ENCODE measurements at regions not wholly inside any gene's neighbourhood (a gene's known extent, or its start where the extent isn't known, plus 50 kb on each side); places are given as distances from the start of the nearest gene placed in this dataset.

- Histone ChIP-seq H3K4me3 (ENCODE audit: extremely low read depth, insufficient read depth, low read length, poor library complexity, severe bottlenecking) (no peak overlapping the region), H3K27ac (ENCODE audit: low read depth, low read length, severe bottlenecking) (no peak overlapping the region), H3K9me3 (ENCODE audit: control insufficient read depth, low read length) (no peaks in the 10 kb centered on the region), H3K36me3 (ENCODE audit: control insufficient read depth, insufficient read depth, low read length) (peaks cover 45% of the 10 kb centered on the region), H3K4me1 (ENCODE audit: control insufficient read depth, insufficient read depth, low read length, poor library complexity, severe bottlenecking) (no peaks in the 10 kb centered on the region)
- WGBS, 2 experiments (ENCODE audit: insufficient coverage in 2 of 2) = 90 to 91% methylated on average over 3 of the region's 3 CpGs
Measured at GRCh38 chr9:109923806-109924205, 143.8 kb downstream of the PALM2AKAP2 start.

DNA sequence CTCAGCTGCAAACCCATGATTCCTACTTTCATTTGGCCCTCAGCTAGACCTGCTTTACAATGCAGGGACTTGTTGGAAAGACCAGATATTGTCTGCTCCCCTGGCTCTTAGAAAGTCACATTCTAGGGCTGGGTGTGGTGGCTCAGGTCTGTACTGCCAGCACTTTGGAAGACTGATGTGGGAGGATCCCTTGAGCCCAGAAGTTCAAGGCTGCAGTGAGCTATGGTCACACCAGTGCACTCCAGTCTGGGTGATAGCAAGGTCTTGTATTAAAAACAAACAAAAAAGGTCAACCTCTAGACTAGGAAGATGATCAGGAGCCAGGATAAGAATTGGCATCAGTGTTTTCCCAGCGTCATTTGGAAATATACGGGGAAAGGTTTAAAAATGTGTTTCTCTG is 145.8 kb downstream of the PALM2AKAP2 start:
- no peaks in the 10 kb centered on the region for H3K4me1 ChIP-seq (ENCODE audit: control insufficient read depth, insufficient read depth, low read length, poor library complexity, severe bottlenecking)
- WGBS, 2 experiments (ENCODE audit: insufficient coverage in 2 of 2) = 100% methylated on average over 2 of the region's 2 CpGs; no CpG with 5 or more reads in 1 of the 2 experiments
- H3K36me3 ChIP-seq (ENCODE audit: control insufficient read depth, insufficient read depth, low read length) = peaks cover 46% of the 10 kb centered on the region
- H3K9me3 ChIP-seq (ENCODE audit: control insufficient read depth, low read length) = no peaks in the 10 kb centered on the region
- H3K27ac ChIP-seq (ENCODE audit: low read depth, low read length, severe bottlenecking) = no peak overlapping the region
- H3K4me3 ChIP-seq (ENCODE audit: extremely low read depth, insufficient read depth, low read length, poor library complexity, severe bottlenecking) = no peak overlapping the region

DNA sequence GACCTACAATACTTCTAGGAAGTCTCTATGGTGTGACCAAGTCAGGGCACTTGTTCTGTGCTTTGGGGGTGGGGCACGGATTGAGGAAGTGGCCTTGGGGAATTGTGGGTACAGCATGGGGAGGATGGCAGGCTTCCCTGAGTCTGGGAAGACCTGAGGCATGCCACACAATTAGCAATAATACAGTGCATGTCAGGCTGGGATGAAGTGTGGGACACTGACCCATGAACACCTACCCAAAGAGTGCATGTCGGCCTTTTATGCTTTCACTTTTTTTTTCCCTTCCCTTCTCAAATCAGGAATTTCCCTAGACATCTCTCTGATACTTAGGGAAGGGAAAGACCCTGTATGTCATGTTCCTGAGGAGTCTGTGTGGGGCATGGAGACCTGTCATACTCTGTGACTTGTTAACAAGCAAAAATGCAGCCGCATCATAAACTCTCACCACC is 146.4 kb downstream of the PALM2AKAP2 start:
- no peaks in the 10 kb centered on the region for H3K9me3 ChIP-seq (ENCODE audit: control insufficient read depth, low read length)
- no peak overlapping the region for H3K27ac ChIP-seq (ENCODE audit: low read depth, low read length, severe bottlenecking)
- H3K4me1 ChIP-seq (ENCODE audit: control insufficient read depth, insufficient read depth, low read length, poor library complexity, severe bottlenecking) = no peaks in the 10 kb centered on the region
- H3K36me3 ChIP-seq (ENCODE audit: control insufficient read depth, insufficient read depth, low read length) = peaks cover 47% of the 10 kb centered on the region
- no peak overlapping the region for H3K4me3 ChIP-seq (ENCODE audit: extremely low read depth, insufficient read depth, low read length, poor library complexity, severe bottlenecking)
- WGBS, 2 experiments (ENCODE audit: insufficient coverage in 2 of 2) = 80% methylated on average over 1 of the region's 3 CpGs; no CpG with 5 or more reads in 1 of the 2 experiments

DNA sequence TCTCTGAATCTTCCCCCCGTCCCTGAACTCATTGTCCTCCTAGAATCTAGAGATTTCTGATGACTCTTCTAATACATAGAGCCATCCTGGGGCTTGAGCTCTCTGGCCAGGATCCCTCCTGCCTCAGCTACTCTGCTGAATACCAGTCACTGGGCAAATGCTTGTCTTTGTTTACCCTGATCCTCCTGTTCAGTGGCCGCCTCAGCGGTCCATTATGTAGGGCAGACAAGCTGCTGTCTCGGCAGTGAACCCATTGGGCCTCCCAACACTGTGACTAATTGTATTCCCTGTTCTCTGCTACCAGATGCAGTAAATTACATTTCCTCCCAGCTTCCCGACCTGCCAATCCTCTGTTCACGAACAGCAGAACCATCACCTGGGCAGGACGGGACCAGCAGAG is 151.6 kb downstream of the PALM2AKAP2 start:
- no peak overlapping the region for H3K4me3 ChIP-seq (ENCODE audit: extremely low read depth, insufficient read depth, low read length, poor library complexity, severe bottlenecking)
- H3K4me1 ChIP-seq (ENCODE audit: control insufficient read depth, insufficient read depth, low read length, poor library complexity, severe bottlenecking) = peaks cover 17% of the 10 kb centered on the region
- H3K36me3 ChIP-seq (ENCODE audit: control insufficient read depth, insufficient read depth, low read length) = peaks cover 24% of the 10 kb centered on the region
- no peaks in the 10 kb centered on the region for H3K9me3 ChIP-seq (ENCODE audit: control insufficient read depth, low read length)
- H3K27ac ChIP-seq (ENCODE audit: low read depth, low read length, severe bottlenecking) = no peak overlapping the region
- 93 to 100% methylated on average over 6 to 7 of the region's 7 CpGs for WGBS, 2 experiments (ENCODE audit: insufficient coverage in 2 of 2)

DNA sequence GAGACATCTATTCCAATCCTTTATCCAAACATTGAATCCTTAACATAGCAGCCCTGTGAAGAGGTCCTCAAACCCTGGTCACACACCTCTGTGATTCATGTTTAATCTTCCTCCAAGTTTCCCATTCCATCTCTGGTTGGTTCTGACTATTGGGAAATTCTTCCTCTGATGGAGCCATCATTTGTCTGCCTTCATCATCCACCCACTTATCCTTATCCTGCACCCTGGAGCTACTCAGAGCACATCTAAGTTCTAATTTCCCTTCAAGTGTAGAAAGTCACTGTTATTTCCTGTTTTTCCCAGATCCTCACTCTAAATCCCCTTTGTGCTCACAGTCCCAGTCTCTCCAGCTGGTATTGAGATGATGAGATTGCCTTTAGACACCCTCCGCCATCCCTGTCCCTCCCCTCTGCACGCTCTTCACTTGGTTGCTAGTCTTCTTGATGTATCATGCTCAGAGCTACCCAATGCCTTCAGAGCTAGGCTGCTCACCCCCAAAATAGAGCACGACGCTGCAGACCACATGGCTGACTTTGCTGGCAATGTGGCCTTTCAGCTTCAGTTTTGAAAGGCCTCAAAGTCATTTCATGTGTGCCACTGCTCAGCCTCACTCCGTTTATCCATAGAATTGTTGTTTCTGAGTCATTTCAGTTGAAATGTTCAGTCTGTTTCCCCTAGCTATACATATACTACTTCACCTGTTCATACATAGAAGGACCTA is 154.3 kb downstream of the PALM2AKAP2 start:
- no peaks in the 10 kb centered on the region for H3K9me3 ChIP-seq (ENCODE audit: control insufficient read depth, low read length)
- H3K27ac ChIP-seq (ENCODE audit: low read depth, low read length, severe bottlenecking) = peak overlapping the region; percentile 74

DNA sequence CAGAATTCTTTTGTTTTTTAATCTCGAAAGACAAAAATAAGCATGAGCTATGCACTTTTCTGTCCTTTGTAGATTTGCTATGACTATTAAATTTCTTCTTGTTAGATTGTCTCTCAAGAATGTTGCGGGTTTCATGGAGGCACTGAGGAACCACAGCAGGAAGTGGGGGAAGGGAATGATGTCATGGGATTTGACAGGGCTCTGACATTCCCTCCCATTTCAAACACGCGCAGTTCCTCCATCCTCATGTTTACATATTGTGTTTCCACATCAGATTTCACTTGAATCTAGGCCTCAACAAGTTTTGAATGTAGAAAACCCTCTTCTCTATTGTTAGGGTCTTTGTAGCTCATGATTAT is 154.8 kb downstream of the PALM2AKAP2 start:
- Histone ChIP-seq H3K27ac (ENCODE audit: low read depth, low read length, severe bottlenecking) (peak overlapping the region; percentile 74), H3K4me3 (ENCODE audit: extremely low read depth, insufficient read depth, low read length, poor library complexity, severe bottlenecking) (no peak overlapping the region), H3K4me1 (ENCODE audit: control insufficient read depth, insufficient read depth, low read length, poor library complexity, severe bottlenecking) (peaks cover 17% of the 10 kb centered on the region), H3K9me3 (ENCODE audit: control insufficient read depth, low read length) (no peaks in the 10 kb centered on the region), H3K36me3 (ENCODE audit: control insufficient read depth, insufficient read depth, low read length) (peaks cover 7% of the 10 kb centered on the region)
- WGBS, 2 experiments (ENCODE audit: insufficient coverage in 2 of 2) = 100% methylated on average over 1 of the region's 4 CpGs; no CpG with 5 or more reads in 1 of the 2 experiments

More for the DNA sequence above, 154.3 kb downstream of the PALM2AKAP2 start:
- 95% methylated on average over 3 to 5 of the region's 5 CpGs for WGBS, 2 experiments (ENCODE audit: insufficient coverage in 2 of 2)
- peaks cover 7% of the 10 kb centered on the region for H3K36me3 ChIP-seq (ENCODE audit: control insufficient read depth, insufficient read depth, low read length)
- peaks cover 17% of the 10 kb centered on the region for H3K4me1 ChIP-seq (ENCODE audit: control insufficient read depth, insufficient read depth, low read length, poor library complexity, severe bottlenecking)
- no peak overlapping the region for H3K4me3 ChIP-seq (ENCODE audit: extremely low read depth, insufficient read depth, low read length, poor library complexity, severe bottlenecking)

DNA sequence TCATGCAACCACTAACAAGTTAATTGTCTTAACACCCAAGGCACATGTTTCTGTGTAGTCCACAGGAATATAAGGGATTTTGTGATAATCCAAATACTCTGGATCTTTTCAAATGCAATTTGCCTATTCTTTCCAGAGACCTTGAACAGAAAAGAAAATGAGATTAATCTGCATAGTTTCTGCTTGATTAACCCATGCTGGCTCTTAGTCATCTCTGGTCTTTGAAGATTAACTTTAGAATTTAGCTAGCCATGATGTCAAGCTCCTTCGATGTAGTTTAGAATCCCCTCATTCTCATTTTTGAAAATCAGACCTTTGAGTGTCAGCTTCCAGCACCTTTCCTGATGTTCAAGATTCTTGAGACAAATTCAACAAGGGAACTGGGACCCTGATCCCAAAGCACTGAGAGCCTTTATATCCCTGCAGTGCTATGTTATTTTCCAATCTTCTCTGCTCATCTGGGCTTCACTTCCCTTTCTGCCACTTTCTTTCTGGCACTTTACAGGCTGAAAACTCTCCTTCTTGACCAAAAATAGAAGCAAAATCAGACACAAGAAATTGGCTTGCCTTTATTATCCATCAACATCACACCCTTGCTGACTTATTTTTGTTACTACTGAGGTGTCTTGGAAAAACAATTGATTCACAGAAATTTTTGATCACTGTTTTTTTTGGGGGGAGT is 155.5 kb downstream of the PALM2AKAP2 start:
- peaks cover 17% of the 10 kb centered on the region for H3K4me1 ChIP-seq (ENCODE audit: control insufficient read depth, insufficient read depth, low read length, poor library complexity, severe bottlenecking)
- peaks cover 7% of the 10 kb centered on the region for H3K36me3 ChIP-seq (ENCODE audit: control insufficient read depth, insufficient read depth, low read length)
- H3K9me3 ChIP-seq (ENCODE audit: control insufficient read depth, low read length) = no peaks in the 10 kb centered on the region
- WGBS, 2 experiments (ENCODE audit: insufficient coverage in 2 of 2) = 100% methylated on average over 1 of the region's 1 CpG; no CpG with 5 or more reads in 1 of the 2 experiments
- peak overlapping the region; percentile 13 for H3K27ac ChIP-seq (ENCODE audit: low read depth, low read length, severe bottlenecking)
- H3K4me3 ChIP-seq (ENCODE audit: extremely low read depth, insufficient read depth, low read length, poor library complexity, severe bottlenecking) = no peak overlapping the region

DNA sequence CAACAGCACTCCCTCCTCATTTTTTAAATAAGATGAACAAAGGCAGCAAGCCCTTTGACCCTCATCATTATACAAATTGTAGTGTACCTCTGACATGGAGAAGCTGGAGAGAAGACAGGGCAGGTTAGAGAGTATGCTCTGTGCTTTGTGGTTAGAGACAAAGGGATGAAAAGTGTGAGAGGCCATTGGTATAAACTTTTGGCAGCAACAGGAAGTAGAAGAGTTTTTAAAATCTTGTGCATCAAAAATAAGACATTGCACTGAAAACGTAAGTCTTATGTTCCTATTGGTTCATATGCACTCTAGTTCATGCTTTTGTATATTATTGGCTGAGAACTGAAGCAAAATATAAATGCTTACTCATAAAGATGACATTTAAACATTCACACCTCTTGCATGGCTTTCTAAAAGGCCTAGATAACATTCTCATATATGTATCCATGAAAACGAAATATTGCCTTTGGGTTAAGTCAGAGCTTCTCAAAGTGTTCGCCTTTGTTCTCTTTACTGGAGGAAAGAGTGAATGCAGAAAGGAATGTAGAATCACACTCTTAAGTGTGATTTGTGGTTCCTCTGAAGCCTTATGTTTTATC is 158.0 kb downstream of the PALM2AKAP2 start:
- Histone ChIP-seq H3K27ac (ENCODE audit: low read depth, low read length, severe bottlenecking) (no peak overlapping the region), H3K9me3 (ENCODE audit: control insufficient read depth, low read length) (no peaks in the 10 kb centered on the region), H3K4me1 (ENCODE audit: control insufficient read depth, insufficient read depth, low read length, poor library complexity, severe bottlenecking) (peaks cover 17% of the 10 kb centered on the region), H3K36me3 (ENCODE audit: control insufficient read depth, insufficient read depth, low read length) (peaks cover 11% of the 10 kb centered on the region), H3K4me3 (ENCODE audit: extremely low read depth, insufficient read depth, low read length, poor library complexity, severe bottlenecking) (no peak overlapping the region)
- no CpG with 5 or more reads among the region's 3 CpGs for WGBS, 2 experiments (ENCODE audit: insufficient coverage in 2 of 2)

- peaks cover 15% of the 10 kb centered on the region for H3K36me3 ChIP-seq (ENCODE audit: control insufficient read depth, insufficient read depth, low read length)
- no peak overlapping the region for H3K4me3 ChIP-seq (ENCODE audit: extremely low read depth, insufficient read depth, low read length, poor library complexity, severe bottlenecking)
- no peak overlapping the region for H3K27ac ChIP-seq (ENCODE audit: low read depth, low read length, severe bottlenecking)
- peaks cover 9% of the 10 kb centered on the region for H3K4me1 ChIP-seq (ENCODE audit: control insufficient read depth, insufficient read depth, low read length, poor library complexity, severe bottlenecking)
- H3K9me3 ChIP-seq (ENCODE audit: control insufficient read depth, low read length) = no peaks in the 10 kb centered on the region
Measured at GRCh38 chr9:109939698-109940342, 159.8 kb downstream of the PALM2AKAP2 start.

DNA sequence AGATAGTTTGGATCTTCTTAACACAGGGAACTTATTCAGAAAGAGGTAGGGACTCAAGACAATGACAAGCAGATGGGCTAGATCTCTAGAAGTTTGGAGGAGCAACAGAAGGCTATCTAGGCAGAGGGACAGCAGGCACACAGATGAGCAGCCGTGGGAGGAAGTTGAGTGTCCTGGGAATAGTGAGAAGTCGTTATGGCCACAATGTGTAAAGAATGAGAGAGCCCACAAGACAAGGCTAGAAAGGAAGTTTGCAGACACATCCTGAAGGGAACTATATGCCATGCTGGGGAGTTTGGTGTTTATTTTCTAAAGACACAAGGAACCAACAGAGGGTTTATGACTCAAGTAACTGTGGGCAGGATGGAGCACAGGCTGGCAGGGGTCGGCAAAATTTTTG is 160.6 kb downstream of the PALM2AKAP2 start:
- Histone ChIP-seq H3K27ac (ENCODE audit: low read depth, low read length, severe bottlenecking) (no peak overlapping the region), H3K4me1 (ENCODE audit: control insufficient read depth, insufficient read depth, low read length, poor library complexity, severe bottlenecking) (peaks cover 1% of the 10 kb centered on the region), H3K36me3 (ENCODE audit: control insufficient read depth, insufficient read depth, low read length) (peaks cover 15% of the 10 kb centered on the region), H3K4me3 (ENCODE audit: extremely low read depth, insufficient read depth, low read length, poor library complexity, severe bottlenecking) (no peak overlapping the region), H3K9me3 (ENCODE audit: control insufficient read depth, low read length) (no peaks in the 10 kb centered on the region)
- WGBS, 2 experiments (ENCODE audit: insufficient coverage in 2 of 2) = 83 to 93% methylated on average over 2 to 3 of the region's 3 CpGs
